OCI-LY7 (cell line): ENCODE measurements at regions not wholly inside any gene's neighbourhood (a gene's known extent, or its start where the extent isn't known, plus 50 kb on each side); places are given as distances from the start of the nearest gene placed in this dataset.

Source experiments
- CTCF ChIP-seq: fragments of 200-600 bp; sonication (generic); conservative IDR thresholded peaks from 2 replicates; pipeline ENCODE4 v1.5.1; 2014; ENCODE audit warnings: mild to moderate bottlenecking, antibody characterized with exemption, low read length, moderate library complexity, mixed read lengths
- EZH2phosphoT487 ChIP-seq: fragments of 200-600 bp; sonication (generic); IDR thresholded peaks from 2 replicates; pipeline ENCODE4 v1.6.1; 2018; ENCODE audit warnings: low read depth, borderline replicate concordance, mild to moderate bottlenecking, mixed run types, antibody characterized with exemption, low read length, moderate library complexity, mixed read lengths

GRCh38 chr2:84177733-84178132 is 281.3 kb downstream of the SUCLG1 start:
- TF ChIP-seq CTCF (no peak), EZH2phosphoT487 (no peak)
